Bronchial epithelial cell (primary cell): ENCODE measurements at regions not wholly inside any gene's neighbourhood (a gene's known extent, or its start where the extent isn't known, plus 50 kb on each side); places are given as distances from the start of the nearest gene placed in this dataset.

Experiments used
- DNase-seq: peaks from one replicate; pipeline ENCODE4 v3.0.0-alpha.2; 2010; ENCODE audit warnings: low read depth
- FAIRE-seq: peaks from 2 replicates; lab custom pipeline; 2011; peaks lifted over from hg19 to GRCh38; lab: Jason Lieb, UNC
- H3K27me3 ChIP-seq: 2 replicates; pipeline ENCODE4 v1.5.1; 2011; ENCODE audit warnings: low read length; ENCODE audit not compliant: control insufficient read depth, insufficient read depth
- H3K36me3 ChIP-seq: 2 replicates; pipeline ENCODE4 v1.5.1; 2011; ENCODE audit warnings: low read length; ENCODE audit not compliant: control insufficient read depth, insufficient read depth
- H3K4me3 ChIP-seq: 2 replicates; pipeline ENCODE4 v1.5.1; 2011; ENCODE audit warnings: mild to moderate bottlenecking, low read depth, low read length, control low read depth
- CTCF ChIP-seq: IDR thresholded peaks from 2 replicates; pipeline ENCODE4 v1.5.1; 2011; ENCODE audit warnings: mild to moderate bottlenecking, moderate library complexity, low read length, control low read depth, inconsistent platforms; ENCODE audit not compliant: insufficient read depth, severe bottlenecking

GRCh38 chr7:54674891-54675290 is 84.1 kb downstream of the SEC61G start:
- Histone ChIP-seq H3K36me3 (no peaks in the 10 kb centered on the region), H3K4me3 (no peak overlapping the region), H3K27me3 (no peaks in the 10 kb centered on the region)
- TF ChIP-seq CTCF, result no peak
- DNase-seq (no peak), FAIRE-seq (no peak)

GRCh38 chr7:54672519-54672918 is 86.5 kb downstream of the SEC61G start:
- no peak for DNase-seq
- no peak for TF ChIP-seq CTCF
- H3K36me3 ChIP-seq, result no peaks in the 10 kb centered on the region
- FAIRE-seq, result no peak
- H3K27me3 ChIP-seq, result no peaks in the 10 kb centered on the region
- no peak overlapping the region for H3K4me3 ChIP-seq

GRCh38 chr7:54664235-54665228 is 94.5 kb downstream of the SEC61G start:
- Histone ChIP-seq H3K36me3 (no peaks in the 10 kb centered on the region), H3K27me3 (peaks cover 19% of the 10 kb centered on the region), H3K4me3 (peak overlapping the region; percentile 30)
- no peak for FAIRE-seq
- TF ChIP-seq CTCF, result peak; percentile 88
- peak; percentile 58 for DNase-seq

GRCh38 chr7:54663603-54664234 is 95.3 kb downstream of the SEC61G start:
- Histone ChIP-seq H3K27me3 (peaks cover 19% of the 10 kb centered on the region), H3K36me3 (no peaks in the 10 kb centered on the region), H3K4me3 (peak overlapping the region; percentile 30)
- no peak for TF ChIP-seq CTCF
- no peak for DNase-seq
- no peak for FAIRE-seq

GRCh38 chr7:54663186-54663585 is 95.8 kb downstream of the SEC61G start:
- Histone ChIP-seq H3K27me3 (peaks cover 19% of the 10 kb centered on the region), H3K4me3 (no peak overlapping the region), H3K36me3 (no peaks in the 10 kb centered on the region)
- TF ChIP-seq CTCF, result no peak
- DNase-seq (no peak), FAIRE-seq (no peak)
